OCI-LY1 (cell line): ENCODE measurements at regions not wholly inside any gene's neighbourhood (a gene's known extent, or its start where the extent isn't known, plus 50 kb on each side); places are given as distances from the start of the nearest gene placed in this dataset.

Source experiments
- H2AFZ ChIP-seq: fragments of 200-600 bp; sonication (generic), shearing (Covaris generic); 2 replicates; pipeline ENCODE4 v1.6.0; 2014; ENCODE audit warnings: antibody characterized with exemption, mild to moderate bottlenecking, low read length
- H3F3A ChIP-seq: fragments of 200-600 bp; sonication (generic), shearing (Covaris generic); 2 replicates; pipeline ENCODE4 v1.6.0; 2014; ENCODE audit warnings: mild to moderate bottlenecking, antibody characterized with exemption, low read length, moderate library complexity; ENCODE audit not compliant: insufficient read depth
- H3K27ac ChIP-seq: fragments of 200-600 bp; sonication (generic); 2 replicates; pipeline ENCODE4 v1.5.1; 2014; ENCODE audit warnings: low read length, mixed run types, mild to moderate bottlenecking, low read depth; ENCODE audit not compliant: poor library complexity, severe bottlenecking
- H3K27me3 ChIP-seq: fragments of 200-600 bp; sonication (generic); 2 replicates; pipeline ENCODE4 v1.6.0; 2014; ENCODE audit warnings: antibody characterized with exemption, mild to moderate bottlenecking, low read length, moderate library complexity; ENCODE audit not compliant: insufficient read depth
- H3K36me3 ChIP-seq: fragments of 200-600 bp; sonication (generic); 2 replicates; pipeline ENCODE4 v1.6.1; 2014; ENCODE audit warnings: mild to moderate bottlenecking, antibody characterized with exemption, low read length, moderate library complexity, mixed read lengths; ENCODE audit not compliant: insufficient read depth
- H3K4me1 ChIP-seq: fragments of 200-600 bp; sonication (generic); 2 replicates; pipeline ENCODE4 v1.5.1; 2014; ENCODE audit warnings: mild to moderate bottlenecking, low read length, moderate library complexity; ENCODE audit not compliant: insufficient read depth, severe bottlenecking
- H3K4me2 ChIP-seq: fragments of 200-600 bp; sonication (generic), shearing (Covaris generic); 2 replicates; pipeline ENCODE4 v1.6.1; 2014; ENCODE audit warnings: low read length
- H3K4me3 ChIP-seq: fragments of 200-600 bp; sonication (generic); 2 replicates; pipeline ENCODE4 v1.5.1; 2014; ENCODE audit warnings: low read length, low read depth, mild to moderate bottlenecking, mixed read lengths; ENCODE audit not compliant: poor library complexity, severe bottlenecking
- H3K79me2 ChIP-seq: fragments of 200-600 bp; shearing (Covaris generic); 2 replicates; pipeline ENCODE4 v1.6.1; 2016; ENCODE audit warnings: mixed run types, low read length, mixed read lengths; ENCODE audit not compliant: insufficient read depth
- H3K9ac ChIP-seq: fragments of 200-600 bp; sonication (generic), shearing (Covaris generic); 2 replicates; pipeline ENCODE4 v1.6.1; 2014; ENCODE audit warnings: mild to moderate bottlenecking, low read length, mixed read lengths
- H3K9me2 ChIP-seq: fragments of 200-600 bp; sonication (generic), shearing (Covaris generic); 2 replicates; pipeline ENCODE4 v1.6.1; 2014; ENCODE audit warnings: low read depth, mild to moderate bottlenecking, low read length, mixed read lengths
- H3K9me3 ChIP-seq: fragments of 200-600 bp; shearing (Covaris generic); 2 replicates; pipeline ENCODE4 v1.6.1; 2014; ENCODE audit warnings: low read length, mixed read lengths
- H4K20me1 ChIP-seq: fragments of 200-600 bp; sonication (generic), shearing (Covaris generic); 2 replicates; pipeline ENCODE4 v1.6.0; 2016; ENCODE audit warnings: mild to moderate bottlenecking, low read length; ENCODE audit not compliant: insufficient read depth
- EZH2 ChIP-seq: fragments of 200-600 bp; sonication (generic), shearing (Covaris generic); IDR thresholded peaks from 2 replicates; pipeline ENCODE4 v1.8.0; 2017; ENCODE audit warnings: borderline replicate concordance, mixed run types, mild to moderate bottlenecking, antibody characterized with exemption, low read length, moderate library complexity, mixed read lengths
- TF ChIP-seq, protein P1 (sequence below): fragments of 200-600 bp; sonication (generic), shearing (Covaris generic); IDR thresholded peaks from 2 replicates; pipeline ENCODE4 v1.5.1; 2017; ENCODE audit warnings: mild to moderate bottlenecking, antibody characterized with exemption, low read length, moderate library complexity, mixed read lengths

DNA sequence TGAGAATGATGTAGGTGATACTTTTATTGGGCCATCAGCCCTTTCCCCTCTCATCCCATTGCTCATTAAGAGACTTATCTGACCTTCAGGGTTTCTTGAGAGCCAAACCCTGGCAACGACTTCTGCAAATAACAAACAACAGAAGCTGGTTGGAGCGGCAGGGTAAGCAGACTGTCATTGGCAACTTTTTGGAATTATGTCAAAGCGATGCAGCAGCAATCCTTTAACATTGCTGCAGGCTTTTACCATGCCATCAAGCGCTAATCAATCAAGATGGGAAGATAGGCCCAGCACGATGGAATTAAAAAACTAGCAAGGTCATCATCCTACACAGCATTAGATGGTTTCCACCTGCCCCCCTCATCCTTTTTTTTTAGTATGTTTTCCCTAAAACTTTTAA lies 406.1 kb upstream of the PDE3A start:
- no peaks in the 10 kb centered on the region for H3K9me3 ChIP-seq
- no peak overlapping the region for H2AFZ ChIP-seq
- H3K9me2 ChIP-seq, result no peaks in the 10 kb centered on the region
- TF ChIP-seq EZH2, result no peak
- TF ChIP-seq, protein P1, sequence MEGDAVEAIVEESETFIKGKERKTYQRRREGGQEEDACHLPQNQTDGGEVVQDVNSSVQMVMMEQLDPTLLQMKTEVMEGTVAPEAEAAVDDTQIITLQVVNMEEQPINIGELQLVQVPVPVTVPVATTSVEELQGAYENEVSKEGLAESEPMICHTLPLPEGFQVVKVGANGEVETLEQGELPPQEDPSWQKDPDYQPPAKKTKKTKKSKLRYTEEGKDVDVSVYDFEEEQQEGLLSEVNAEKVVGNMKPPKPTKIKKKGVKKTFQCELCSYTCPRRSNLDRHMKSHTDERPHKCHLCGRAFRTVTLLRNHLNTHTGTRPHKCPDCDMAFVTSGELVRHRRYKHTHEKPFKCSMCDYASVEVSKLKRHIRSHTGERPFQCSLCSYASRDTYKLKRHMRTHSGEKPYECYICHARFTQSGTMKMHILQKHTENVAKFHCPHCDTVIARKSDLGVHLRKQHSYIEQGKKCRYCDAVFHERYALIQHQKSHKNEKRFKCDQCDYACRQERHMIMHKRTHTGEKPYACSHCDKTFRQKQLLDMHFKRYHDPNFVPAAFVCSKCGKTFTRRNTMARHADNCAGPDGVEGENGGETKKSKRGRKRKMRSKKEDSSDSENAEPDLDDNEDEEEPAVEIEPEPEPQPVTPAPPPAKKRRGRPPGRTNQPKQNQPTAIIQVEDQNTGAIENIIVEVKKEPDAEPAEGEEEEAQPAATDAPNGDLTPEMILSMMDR, result no peak
- no peaks in the 10 kb centered on the region for H3K79me2 ChIP-seq
- no peak overlapping the region for H3K9ac ChIP-seq
- no peak overlapping the region for H3K27ac ChIP-seq
- H3K4me2 ChIP-seq, result no peak overlapping the region
- H3K4me1 ChIP-seq, result no peaks in the 10 kb centered on the region
- H3F3A ChIP-seq, result no peaks in the 10 kb centered on the region
- no peaks in the 10 kb centered on the region for H3K27me3 ChIP-seq
- H3K36me3 ChIP-seq, result no peaks in the 10 kb centered on the region
- H3K4me3 ChIP-seq, result no peak overlapping the region
- H4K20me1 ChIP-seq, result no peaks in the 10 kb centered on the region

DNA sequence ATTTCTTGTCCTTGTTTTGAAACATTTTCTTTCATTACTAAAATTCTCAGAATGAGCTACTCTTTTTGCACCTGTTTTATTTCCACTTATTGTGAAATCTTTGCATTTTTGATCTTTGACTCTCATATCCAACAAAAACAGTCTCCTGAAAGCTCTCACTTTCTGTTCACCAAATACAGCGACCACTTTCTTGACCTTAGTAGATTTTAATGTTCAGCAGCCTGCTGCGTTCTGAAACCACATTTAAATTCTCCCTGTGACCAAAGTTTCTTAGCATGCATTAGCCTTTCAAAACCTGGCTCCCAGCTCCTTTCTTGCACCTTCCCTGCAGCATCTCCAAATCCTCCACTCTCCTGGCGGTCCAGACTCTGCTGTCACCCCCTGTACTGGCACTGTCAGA lies 404.4 kb upstream of the PDE3A start:
- no peak for TF ChIP-seq EZH2
- TF ChIP-seq, protein P1, result no peak
- no peaks in the 10 kb centered on the region for H3K9me3 ChIP-seq
- H3K9ac ChIP-seq, result no peak overlapping the region
- H3K36me3 ChIP-seq, result no peaks in the 10 kb centered on the region
- no peaks in the 10 kb centered on the region for H4K20me1 ChIP-seq
- no peaks in the 10 kb centered on the region for H3K4me1 ChIP-seq
- no peak overlapping the region for H2AFZ ChIP-seq
- H3K4me2 ChIP-seq, result no peak overlapping the region
- H3K9me2 ChIP-seq, result no peaks in the 10 kb centered on the region
- H3K27ac ChIP-seq, result no peak overlapping the region
- no peak overlapping the region for H3K4me3 ChIP-seq
- no peaks in the 10 kb centered on the region for H3K79me2 ChIP-seq
- H3F3A ChIP-seq, result no peaks in the 10 kb centered on the region
- no peaks in the 10 kb centered on the region for H3K27me3 ChIP-seq

DNA sequence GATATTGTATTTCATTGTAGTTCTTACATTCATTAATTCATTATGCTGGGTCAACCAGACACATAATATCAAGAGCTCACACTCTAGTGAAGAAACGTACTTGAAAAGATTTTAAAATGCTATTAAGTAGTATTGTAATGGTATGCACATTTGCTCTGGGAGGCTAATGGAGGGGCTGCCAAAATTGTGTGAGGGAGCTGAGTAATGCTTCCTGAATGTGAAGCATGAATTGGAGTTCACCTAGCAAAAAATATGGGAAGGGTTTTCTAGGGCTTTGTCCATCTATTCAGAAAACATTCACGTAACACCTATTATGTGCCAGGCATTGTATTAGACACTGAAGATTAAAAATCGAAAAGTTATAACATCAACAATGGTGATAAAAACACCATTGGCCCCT lies 403.8 kb upstream of the PDE3A start:
- Histone ChIP-seq H2AFZ (no peak overlapping the region), H3K27ac (no peak overlapping the region), H3K79me2 (no peaks in the 10 kb centered on the region), H3K4me3 (no peak overlapping the region), H4K20me1 (no peaks in the 10 kb centered on the region), H3K4me2 (no peak overlapping the region), H3K9ac (no peak overlapping the region), H3F3A (no peaks in the 10 kb centered on the region), H3K4me1 (no peaks in the 10 kb centered on the region), H3K9me3 (no peaks in the 10 kb centered on the region), H3K27me3 (no peaks in the 10 kb centered on the region), H3K36me3 (no peaks in the 10 kb centered on the region), H3K9me2 (no peaks in the 10 kb centered on the region)
- no peak for TF ChIP-seq EZH2
- TF ChIP-seq, protein P1, result no peak
